WTC11 (cell line): ENCODE measurements at regions not wholly inside any gene's neighbourhood (a gene's known extent, or its start where the extent isn't known, plus 50 kb on each side); places are given as distances from the start of the nearest gene placed in this dataset.

Experiments used
- ATAC-seq: fragments of 200-7000 bp; cut with Tn5 transposase; 2 replicates; pipeline ENCODE4 v1.10.0; 2021; ENCODE audit warnings: mild to moderate bottlenecking, moderate library complexity
- CTCF ChIA-PET: fragments of 300-600 bp; sonication (Branson Sonifier 250); formaldehyde crosslinking; loops from one replicate; lab custom pipeline; 2021; ENCODE audit warnings: antibody characterized with exemption; lab: Charles Lee
- POLR2A ChIA-PET: fragments of 350-600 bp; sonication (Branson Sonifier 250); formaldehyde crosslinking; loops from one replicate; lab custom pipeline; 2021; ENCODE audit warnings: antibody characterized with exemption; lab: Charles Lee
- DNase-seq: peaks from one replicate; pipeline ENCODE4 v3.0.0; 2021; ENCODE audit warnings: low spot score
- H3K27ac Mint-ChIP-seq: 2 replicates; pipeline ENCODE4 v1.8.0; 2021; ENCODE audit warnings: mixed read lengths
- H3K27me3 Mint-ChIP-seq: 2 replicates; pipeline ENCODE4 v1.8.0; 2021; ENCODE audit warnings: low read depth, mild to moderate bottlenecking, moderate library complexity, mixed read lengths
- H3K36me3 Mint-ChIP-seq: 2 replicates; pipeline ENCODE4 v1.8.0; 2021; ENCODE audit warnings: mixed read lengths
- H3K4me1 Mint-ChIP-seq: 2 replicates; pipeline ENCODE4 v1.8.0; 2022; ENCODE audit warnings: mixed read lengths
- H3K4me3 Mint-ChIP-seq: 2 replicates; pipeline ENCODE4 v1.8.0; 2021; ENCODE audit warnings: mild to moderate bottlenecking, moderate library complexity, mixed read lengths
- H3K9me3 Mint-ChIP-seq: 2 replicates; pipeline ENCODE4 v1.8.0; 2021; ENCODE audit warnings: mixed read lengths
- MYBL2 ChIP-seq: sonication (generic); formaldehyde crosslinking; IDR thresholded peaks from 2 replicates; pipeline ENCODE4 v1.8.1; 2023; ENCODE audit warnings: mild to moderate bottlenecking, moderate library complexity, missing genetic modification reagents
- SMAD4 ChIP-seq: sonication (generic); formaldehyde crosslinking; IDR thresholded peaks from 2 replicates; pipeline ENCODE4 v1.8.0; 2022; ENCODE audit warnings: mild to moderate bottlenecking, missing genetic modification reagents
- ZNF138 ChIP-seq: sonication (generic); formaldehyde crosslinking; conservative IDR thresholded peaks from 2 replicates; pipeline ENCODE4 v1.8.1; 2022; ENCODE audit warnings: mild to moderate bottlenecking, moderate library complexity, missing genetic modification reagents
- ZNF416 ChIP-seq: fragments of 250-450 bp; sonication (Bioruptor Pico); IDR thresholded peaks from 2 replicates; pipeline ENCODE4 v1.9.0; 2021; ENCODE audit warnings: mild to moderate bottlenecking, inconsistent platforms
- TF ChIP-seq, protein P1 (sequence below): sonication (generic); formaldehyde crosslinking; conservative IDR thresholded peaks from 2 replicates; pipeline ENCODE4 v1.8.1; 2022; ENCODE audit warnings: mild to moderate bottlenecking, missing genetic modification reagents
- TF ChIP-seq, protein P2 (sequence below): fragments of 250-450 bp; sonication (Bioruptor Pico); IDR thresholded peaks from 2 replicates; pipeline ENCODE4 v2.1.2; 2022; ENCODE audit warnings: mild to moderate bottlenecking, moderate library complexity
- TF ChIP-seq, protein P3 (sequence below): sonication (generic); formaldehyde crosslinking; IDR thresholded peaks from 2 replicates; pipeline ENCODE4 v1.8.1; 2022; ENCODE audit warnings: low read depth, mild to moderate bottlenecking, moderate library complexity, missing genetic modification reagents, borderline replicate concordance
- TF ChIP-seq, protein P4 (sequence below): fragments of 250-450 bp; sonication (Bioruptor Pico); IDR thresholded peaks from 2 replicates; pipeline ENCODE4 v1.9.0; 2021; ENCODE audit warnings: moderate library complexity, mild to moderate bottlenecking, inconsistent platforms, borderline replicate concordance
- TF ChIP-seq, protein P5 (sequence below): sonication (generic); formaldehyde crosslinking; IDR thresholded peaks from 2 replicates; pipeline ENCODE4 v1.8.1; 2023; ENCODE audit warnings: mild to moderate bottlenecking, missing genetic modification reagents
- TF ChIP-seq, protein P6 (sequence below): fragments of 250-450 bp; sonication (Bioruptor Pico); conservative IDR thresholded peaks from 2 replicates; pipeline ENCODE4 v1.9.0; 2021; ENCODE audit warnings: mild to moderate bottlenecking
- TF ChIP-seq, protein P7 (sequence below): fragments of 250-450 bp; sonication (Bioruptor Pico); IDR thresholded peaks from 2 replicates; pipeline ENCODE4 v1.9.0; 2021; ENCODE audit warnings: mild to moderate bottlenecking

DNA sequence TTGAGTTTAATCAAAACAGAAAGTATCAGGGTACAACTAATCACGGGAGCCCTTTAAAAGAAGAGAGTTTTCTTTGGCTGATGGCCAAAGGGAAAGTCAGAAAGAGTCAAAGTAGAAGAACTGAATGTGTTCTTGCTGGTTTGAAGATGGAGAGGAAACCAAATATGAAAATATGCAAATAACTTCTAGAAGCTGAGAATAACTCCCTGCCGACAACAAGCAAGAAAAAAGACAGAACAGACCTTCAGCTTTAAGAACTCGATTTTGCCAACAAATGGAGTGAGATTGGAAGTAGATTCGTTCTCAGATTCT, 903.8 kb downstream of the STIM2 start (continued):
- TF ChIP-seq, protein P1, sequence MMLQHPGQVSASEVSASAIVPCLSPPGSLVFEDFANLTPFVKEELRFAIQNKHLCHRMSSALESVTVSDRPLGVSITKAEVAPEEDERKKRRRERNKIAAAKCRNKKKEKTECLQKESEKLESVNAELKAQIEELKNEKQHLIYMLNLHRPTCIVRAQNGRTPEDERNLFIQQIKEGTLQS = no peak

DNA sequence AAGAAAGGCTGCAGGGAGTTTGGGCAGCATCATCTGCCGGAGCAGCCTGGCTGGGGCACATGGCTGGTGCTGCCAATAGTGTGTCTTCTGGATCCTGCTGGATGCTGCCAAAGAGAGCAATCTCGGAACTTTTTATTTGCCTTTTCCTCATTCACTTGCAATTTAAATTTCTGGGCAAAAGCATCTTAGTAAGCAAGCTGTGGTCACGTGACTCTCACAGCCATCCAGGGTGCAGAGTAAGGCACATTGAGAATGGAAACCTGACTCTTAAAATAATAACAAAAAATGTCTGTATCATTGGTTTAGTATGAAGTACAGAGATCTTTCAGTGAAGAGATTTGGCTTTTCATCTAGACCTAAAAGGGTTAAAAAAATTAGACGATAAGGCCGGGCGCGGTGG, 910.3 kb downstream of the STIM2 start:
- no peaks in the 10 kb centered on the region for H3K36me3 Mint-ChIP-seq
- no peak for ATAC-seq
- TF ChIP-seq, protein P2, sequence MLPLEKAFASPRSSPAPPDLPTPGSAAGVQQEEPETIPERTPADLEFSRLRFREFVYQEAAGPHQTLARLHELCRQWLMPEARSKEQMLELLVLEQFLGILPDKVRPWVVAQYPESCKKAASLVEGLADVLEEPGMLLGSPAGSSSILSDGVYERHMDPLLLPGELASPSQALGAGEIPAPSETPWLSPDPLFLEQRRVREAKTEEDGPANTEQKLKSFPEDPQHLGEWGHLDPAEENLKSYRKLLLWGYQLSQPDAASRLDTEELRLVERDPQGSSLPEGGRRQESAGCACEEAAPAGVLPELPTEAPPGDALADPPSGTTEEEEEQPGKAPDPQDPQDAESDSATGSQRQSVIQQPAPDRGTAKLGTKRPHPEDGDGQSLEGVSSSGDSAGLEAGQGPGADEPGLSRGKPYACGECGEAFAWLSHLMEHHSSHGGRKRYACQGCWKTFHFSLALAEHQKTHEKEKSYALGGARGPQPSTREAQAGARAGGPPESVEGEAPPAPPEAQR (CRISPR knock-in tag) = no peak
- TF ChIP-seq, all 79 proteins: peak for 0
- Mint-ChIP-seq H3K27ac (no peak overlapping the region), H3K9me3 (0 out of 2 replicates have a peak, but pooled peaks cover 3% of the 10 kb centered on the region), H3K4me3 (no peak overlapping the region), H3K27me3 (no peaks in the 10 kb centered on the region), H3K4me1 (peaks cover 7% of the 10 kb centered on the region)
- CTCF ChIA-PET = no interaction called here
- DNase-seq = no peak
- POLR2A ChIA-PET = no interaction called here

DNA sequence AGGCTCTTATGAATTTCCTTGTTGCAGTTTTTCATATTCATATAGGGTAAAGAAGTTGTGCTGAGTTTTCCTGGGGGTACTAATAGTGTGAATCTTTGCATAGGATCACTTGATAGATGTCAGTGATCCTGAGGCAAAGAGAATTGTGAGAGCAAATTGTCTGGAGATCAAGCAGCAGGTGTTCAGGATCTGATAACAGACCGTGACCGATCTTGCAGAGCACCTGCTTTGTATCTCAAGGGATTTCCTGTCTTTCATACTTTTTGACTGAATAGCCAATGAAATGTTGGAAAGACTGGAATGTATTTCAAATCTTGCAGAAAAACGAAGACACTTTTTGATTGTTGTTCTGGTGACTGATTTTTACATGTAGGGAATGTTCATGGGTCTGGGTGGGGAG, 914.5 kb downstream of the STIM2 start:
- peaks cover 13% of the 10 kb centered on the region for H3K36me3 Mint-ChIP-seq
- H3K4me1 Mint-ChIP-seq = peaks cover 18% of the 10 kb centered on the region
- H3K27me3 Mint-ChIP-seq = no peaks in the 10 kb centered on the region
- ChIA-PET POLR2A (no interaction called here), CTCF (no interaction called here)
- ATAC-seq (no peak), DNase-seq (no peak)
- TF ChIP-seq, protein P3, sequence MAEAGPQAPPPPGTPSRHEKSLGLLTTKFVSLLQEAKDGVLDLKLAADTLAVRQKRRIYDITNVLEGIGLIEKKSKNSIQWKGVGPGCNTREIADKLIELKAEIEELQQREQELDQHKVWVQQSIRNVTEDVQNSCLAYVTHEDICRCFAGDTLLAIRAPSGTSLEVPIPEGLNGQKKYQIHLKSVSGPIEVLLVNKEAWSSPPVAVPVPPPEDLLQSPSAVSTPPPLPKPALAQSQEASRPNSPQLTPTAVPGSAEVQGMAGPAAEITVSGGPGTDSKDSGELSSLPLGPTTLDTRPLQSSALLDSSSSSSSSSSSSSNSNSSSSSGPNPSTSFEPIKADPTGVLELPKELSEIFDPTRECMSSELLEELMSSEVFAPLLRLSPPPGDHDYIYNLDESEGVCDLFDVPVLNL (CRISPR knock-in tag) = no peak
- TF ChIP-seq, protein P4, sequence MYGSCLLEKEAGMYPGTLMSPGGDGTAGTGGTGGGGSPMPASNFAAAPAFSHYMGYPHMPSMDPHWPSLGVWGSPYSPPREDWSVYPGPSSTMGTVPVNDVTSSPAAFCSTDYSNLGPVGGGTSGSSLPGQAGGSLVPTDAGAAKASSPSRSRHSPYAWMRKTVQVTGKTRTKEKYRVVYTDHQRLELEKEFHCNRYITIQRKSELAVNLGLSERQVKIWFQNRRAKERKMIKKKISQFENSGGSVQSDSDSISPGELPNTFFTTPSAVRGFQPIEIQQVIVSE = no peak
- TF ChIP-seq, protein P5, sequence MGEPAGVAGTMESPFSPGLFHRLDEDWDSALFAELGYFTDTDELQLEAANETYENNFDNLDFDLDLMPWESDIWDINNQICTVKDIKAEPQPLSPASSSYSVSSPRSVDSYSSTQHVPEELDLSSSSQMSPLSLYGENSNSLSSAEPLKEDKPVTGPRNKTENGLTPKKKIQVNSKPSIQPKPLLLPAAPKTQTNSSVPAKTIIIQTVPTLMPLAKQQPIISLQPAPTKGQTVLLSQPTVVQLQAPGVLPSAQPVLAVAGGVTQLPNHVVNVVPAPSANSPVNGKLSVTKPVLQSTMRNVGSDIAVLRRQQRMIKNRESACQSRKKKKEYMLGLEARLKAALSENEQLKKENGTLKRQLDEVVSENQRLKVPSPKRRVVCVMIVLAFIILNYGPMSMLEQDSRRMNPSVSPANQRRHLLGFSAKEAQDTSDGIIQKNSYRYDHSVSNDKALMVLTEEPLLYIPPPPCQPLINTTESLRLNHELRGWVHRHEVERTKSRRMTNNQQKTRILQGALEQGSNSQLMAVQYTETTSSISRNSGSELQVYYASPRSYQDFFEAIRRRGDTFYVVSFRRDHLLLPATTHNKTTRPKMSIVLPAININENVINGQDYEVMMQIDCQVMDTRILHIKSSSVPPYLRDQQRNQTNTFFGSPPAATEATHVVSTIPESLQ (CRISPR knock-in tag) = no peak
- H3K27ac Mint-ChIP-seq = no peak overlapping the region
- H3K9me3 Mint-ChIP-seq = peaks cover 19% of the 10 kb centered on the region
- no peak overlapping the region for H3K4me3 Mint-ChIP-seq

DNA sequence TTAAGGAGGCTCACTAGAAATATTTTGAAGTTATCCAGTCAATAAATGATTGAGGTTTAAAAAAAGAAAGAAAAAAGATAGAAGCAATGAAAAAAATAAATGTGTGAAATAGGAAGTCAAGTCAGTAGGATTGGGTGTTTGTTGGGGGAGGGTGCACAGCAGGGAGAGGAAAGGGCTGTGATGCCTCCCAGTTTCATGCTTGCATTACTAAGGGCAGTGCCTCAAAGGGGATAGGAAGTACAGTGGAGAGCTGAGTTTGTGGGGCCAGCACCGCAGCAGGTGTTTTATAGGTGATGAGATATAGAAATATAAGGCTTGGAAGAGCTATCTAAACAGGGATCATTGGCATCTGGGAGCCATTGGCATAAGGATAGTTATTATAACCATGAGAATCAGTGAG, 919.2 kb downstream of the STIM2 start:
- H3K9me3 Mint-ChIP-seq = peaks cover 26% of the 10 kb centered on the region
- H3K36me3 Mint-ChIP-seq = peaks cover 13% of the 10 kb centered on the region
- DNase-seq = no peak
- H3K27ac Mint-ChIP-seq = no peak overlapping the region
- H3K4me1 Mint-ChIP-seq = peaks cover 32% of the 10 kb centered on the region
- CTCF ChIA-PET = interaction anchor here (0.6 to 0.7 kb wide), 2 partner anchors 28 to 113 kb away, joined by 3 read pairs; no protein-coding TSS in a partner anchor
- TF ChIP-seq, protein P6, sequence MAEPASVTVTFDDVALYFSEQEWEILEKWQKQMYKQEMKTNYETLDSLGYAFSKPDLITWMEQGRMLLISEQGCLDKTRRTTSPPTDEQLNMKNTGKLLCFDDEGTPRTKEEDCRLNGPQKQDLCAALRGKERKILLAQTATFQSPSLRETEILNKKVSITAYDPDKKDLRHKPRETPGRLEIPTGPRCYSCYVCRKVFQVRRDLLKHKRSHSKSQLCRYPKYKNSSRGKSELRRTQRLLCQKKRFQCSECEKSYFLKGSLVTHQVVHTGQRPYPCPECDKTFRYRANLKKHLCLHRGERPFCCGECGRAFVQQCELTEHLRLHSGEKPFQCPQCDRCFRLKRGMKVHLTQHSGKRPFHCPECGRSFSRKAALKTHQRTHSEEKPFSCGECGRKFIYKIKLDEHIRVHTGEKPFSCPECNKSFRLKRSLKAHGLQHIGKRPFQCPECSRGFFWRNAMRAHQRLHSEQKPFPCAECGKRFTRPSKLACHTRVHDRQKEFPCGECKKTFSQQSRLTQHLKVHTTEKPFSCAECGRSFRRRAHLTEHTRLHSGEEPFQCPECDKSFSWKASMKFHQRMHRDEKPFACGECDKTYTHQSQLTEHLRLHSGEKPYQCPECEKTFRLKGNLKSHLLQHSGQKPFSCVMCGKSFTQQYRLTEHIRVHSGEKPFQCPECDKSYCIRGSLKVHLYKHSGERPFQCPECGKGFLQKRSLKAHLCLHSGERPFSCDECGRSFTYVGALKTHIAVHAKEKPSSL (CRISPR knock-in tag) = no peak
- H3K27me3 Mint-ChIP-seq = no peaks in the 10 kb centered on the region
- no peak overlapping the region for H3K4me3 Mint-ChIP-seq
- POLR2A ChIA-PET = no interaction called here
- peak; percentile 95 for ATAC-seq

DNA sequence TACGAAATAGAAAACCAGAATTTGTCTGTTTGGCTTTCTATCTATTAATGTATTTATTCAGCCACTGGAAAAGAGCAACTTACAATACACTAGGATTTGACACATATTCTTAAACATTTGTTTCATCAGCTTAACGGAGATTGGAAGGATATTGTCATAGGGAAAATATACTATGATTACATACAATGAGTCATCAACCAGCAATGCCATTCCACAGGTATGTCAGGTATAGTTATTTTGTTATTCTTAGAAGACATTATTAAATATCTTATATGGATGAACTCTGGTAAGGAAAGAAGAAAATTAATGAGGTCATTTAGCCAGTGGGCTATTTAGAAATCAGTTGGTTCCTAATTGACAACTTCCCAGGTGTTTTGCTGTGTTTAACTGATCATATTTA, 926.6 kb downstream of the STIM2 start:
- DNase-seq = no peak
- H3K4me3 Mint-ChIP-seq = no peak overlapping the region
- CTCF ChIA-PET = no interaction called here
- no peaks in the 10 kb centered on the region for H3K36me3 Mint-ChIP-seq
- H3K9me3 Mint-ChIP-seq = peaks cover 7% of the 10 kb centered on the region
- no peaks in the 10 kb centered on the region for H3K4me1 Mint-ChIP-seq
- POLR2A ChIA-PET = no interaction called here
- TF ChIP-seq SMAD4 (CRISPR knock-in tag) (no peak), MYBL2 (CRISPR knock-in tag) (no peak), ZNF416 (CRISPR knock-in tag) (no peak), ZNF138 (CRISPR knock-in tag) (no peak)
- TF ChIP-seq, protein P7, sequence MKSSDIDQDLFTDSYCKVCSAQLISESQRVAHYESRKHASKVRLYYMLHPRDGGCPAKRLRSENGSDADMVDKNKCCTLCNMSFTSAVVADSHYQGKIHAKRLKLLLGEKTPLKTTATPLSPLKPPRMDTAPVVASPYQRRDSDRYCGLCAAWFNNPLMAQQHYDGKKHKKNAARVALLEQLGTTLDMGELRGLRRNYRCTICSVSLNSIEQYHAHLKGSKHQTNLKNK (CRISPR knock-in tag) = no peak
- no peaks in the 10 kb centered on the region for H3K27me3 Mint-ChIP-seq
- ATAC-seq = no peak
- H3K27ac Mint-ChIP-seq = no peak overlapping the region
